ENCODE measurements at regions not wholly inside any gene's neighbourhood (a gene's known extent, or its start where the extent isn't known, plus 50 kb on each side); places are given as distances from the start of the nearest gene placed in this dataset.

GRCh38 chr2:5751873-5752482, 59.8 kb downstream of the SOX11 start:
- no peak for DNase-seq (ENCODE audit: low spot score)

GRCh38 chr2:5756272-5756671, 64.1 kb downstream of the SOX11 start:
- DNase-seq (ENCODE audit: low spot score) = no peak

GRCh38 chr2:5758346-5758745, 66.2 kb downstream of the SOX11 start:
- DNase-seq (ENCODE audit: low spot score) = no peak

GRCh38 chr2:5759949-5760348, 67.8 kb downstream of the SOX11 start:
- no peak for DNase-seq (ENCODE audit: low spot score)

GRCh38 chr2:5763531-5763930, 71.3 kb downstream of the SOX11 start:
- no peak for DNase-seq (ENCODE audit: low spot score)

- no peak for DNase-seq (ENCODE audit: low spot score)
Measured at GRCh38 chr2:5764041-5764440, 71.9 kb downstream of the SOX11 start.

GRCh38 chr2:5766056-5766455, 73.9 kb downstream of the SOX11 start:
- DNase-seq (ENCODE audit: low spot score) = no peak

- no peak for DNase-seq (ENCODE audit: low spot score)
Measured at GRCh38 chr2:5766561-5766960, 74.4 kb downstream of the SOX11 start.

- no peak for DNase-seq (ENCODE audit: low spot score)
Measured at GRCh38 chr2:5777131-5777535, 84.9 kb downstream of the SOX11 start.

- DNase-seq (ENCODE audit: low spot score) = no peak
Measured at GRCh38 chr2:5781679-5782078, 89.5 kb downstream of the SOX11 start.

- no peak for DNase-seq (ENCODE audit: low spot score)
Measured at GRCh38 chr2:5782103-5782502, 89.9 kb downstream of the SOX11 start.

GRCh38 chr2:5788447-5788846, 96.3 kb downstream of the SOX11 start:
- DNase-seq (ENCODE audit: low spot score) = no peak

GRCh38 chr2:5791371-5791770, 99.2 kb downstream of the SOX11 start:
- no peak for DNase-seq (ENCODE audit: low spot score)

GRCh38 chr2:5794012-5794411, 101.8 kb downstream of the SOX11 start:
- no peak for DNase-seq (ENCODE audit: low spot score)

GRCh38 chr2:5798084-5798483, 105.9 kb downstream of the SOX11 start:
- DNase-seq (ENCODE audit: low spot score) = no peak

GRCh38 chr2:5799348-5799747, 107.2 kb downstream of the SOX11 start:
- DNase-seq (ENCODE audit: low spot score) = no peak

GRCh38 chr2:5803547-5803946, 111.4 kb downstream of the SOX11 start:
- no peak for DNase-seq (ENCODE audit: low spot score)

- no peak for DNase-seq (ENCODE audit: low spot score)
Measured at GRCh38 chr2:5818961-5819600, 126.9 kb downstream of the SOX11 start.

GRCh38 chr2:5824126-5824525, 131.9 kb downstream of the SOX11 start:
- DNase-seq (ENCODE audit: low spot score) = no peak

GRCh38 chr2:5825686-5826085, 133.5 kb downstream of the SOX11 start:
- no peak for DNase-seq (ENCODE audit: low spot score)

- DNase-seq (ENCODE audit: low spot score) = no peak
Measured at GRCh38 chr2:5826979-5827655, 134.9 kb downstream of the SOX11 start.

- no peak for DNase-seq (ENCODE audit: low spot score)
Measured at GRCh38 chr2:5834501-5834900, 142.3 kb downstream of the SOX11 start.

GRCh38 chr2:5839550-5839949, 147.4 kb downstream of the SOX11 start:
- no peak for DNase-seq (ENCODE audit: low spot score)

- DNase-seq (ENCODE audit: low spot score) = no peak
Measured at GRCh38 chr2:5841126-5841525, 148.9 kb downstream of the SOX11 start.

Data from hematopoietic multipotent progenitor cell treated with erythropoietin and hydrocortisone succinate and interleukin-3 and kit ligand, for 17 days (in vitro differentiated cells).